ENCODE measurements at regions not wholly inside any gene's neighbourhood (a gene's known extent, or its start where the extent isn't known, plus 50 kb on each side); places are given as distances from the start of the nearest gene placed in this dataset.
"Not testable (repeated sequence)": the region's sequence is repeated elsewhere in the genome, so short reads cannot be mapped to it uniquely, and the experiment has no call there.

DNA sequence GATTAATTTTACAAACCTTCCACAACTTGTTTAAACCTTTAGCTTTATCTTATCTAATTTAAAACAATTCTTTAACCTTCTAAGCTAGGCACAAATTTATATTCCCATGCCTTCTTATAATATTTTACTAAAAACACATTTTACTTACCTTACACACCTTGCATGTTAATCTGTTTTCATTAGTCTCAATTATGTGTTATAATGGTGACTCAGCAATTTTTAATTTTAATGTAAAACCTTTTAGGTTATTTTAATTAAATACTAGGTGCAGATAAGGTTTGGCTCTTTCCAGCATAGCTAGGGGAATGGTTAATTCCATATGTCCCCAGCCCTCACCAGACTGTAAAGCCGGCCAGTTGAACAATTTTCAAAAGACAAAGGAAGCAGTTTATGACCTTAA, 264.6 kb upstream of the SGO1 start:
- Histone ChIP-seq H3K4me3 (ENCODE audit: low read length) (no peak overlapping the region), H3K4me2 (ENCODE audit: low read length) (no peak overlapping the region), H3K9me3 (replicated peaks; ENCODE audit: low read length) (no peaks in the 10 kb centered on the region), H3K4me1 (ENCODE audit: control insufficient read depth, insufficient read depth, low read length) (no peaks in the 10 kb centered on the region), H3K36me3 (ENCODE audit: insufficient read depth, low read length) (no peaks in the 10 kb centered on the region), H3K9ac (ENCODE audit: low read depth, low read length) (no peak overlapping the region), H3K27me3 (ENCODE audit: control insufficient read depth, insufficient read depth, low read length) (no peaks in the 10 kb centered on the region)

DNA sequence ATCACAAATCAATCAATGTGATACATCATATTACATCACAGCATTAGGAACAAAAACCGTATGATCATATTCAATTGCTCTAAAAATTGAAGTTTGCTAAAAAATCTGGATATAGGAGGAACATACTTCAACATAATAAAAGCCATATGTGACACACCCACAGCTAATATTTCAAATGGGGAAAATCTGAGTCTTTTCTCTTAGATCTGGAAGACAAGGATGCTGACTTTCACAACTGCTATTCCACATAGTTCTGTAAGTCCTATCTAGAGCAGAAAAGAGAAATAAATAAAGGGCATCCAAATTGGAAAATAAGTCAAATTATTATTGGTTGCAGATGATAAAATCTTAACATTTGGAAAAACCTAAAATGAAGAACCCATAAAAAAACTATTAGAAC, 256.8 kb upstream of the SGO1 start:
- Histone ChIP-seq H3K36me3 (ENCODE audit: insufficient read depth, low read length) (no peaks in the 10 kb centered on the region), H3K27me3 (ENCODE audit: control insufficient read depth, insufficient read depth, low read length) (no peaks in the 10 kb centered on the region), H3K9me3 (replicated peaks; ENCODE audit: low read length) (no peaks in the 10 kb centered on the region), H3K9ac (ENCODE audit: low read depth, low read length) (no peak overlapping the region), H3K4me2 (ENCODE audit: low read length) (no peak overlapping the region), H3K4me1 (ENCODE audit: control insufficient read depth, insufficient read depth, low read length) (no peaks in the 10 kb centered on the region), H3K4me3 (ENCODE audit: low read length) (no peak overlapping the region)

DNA sequence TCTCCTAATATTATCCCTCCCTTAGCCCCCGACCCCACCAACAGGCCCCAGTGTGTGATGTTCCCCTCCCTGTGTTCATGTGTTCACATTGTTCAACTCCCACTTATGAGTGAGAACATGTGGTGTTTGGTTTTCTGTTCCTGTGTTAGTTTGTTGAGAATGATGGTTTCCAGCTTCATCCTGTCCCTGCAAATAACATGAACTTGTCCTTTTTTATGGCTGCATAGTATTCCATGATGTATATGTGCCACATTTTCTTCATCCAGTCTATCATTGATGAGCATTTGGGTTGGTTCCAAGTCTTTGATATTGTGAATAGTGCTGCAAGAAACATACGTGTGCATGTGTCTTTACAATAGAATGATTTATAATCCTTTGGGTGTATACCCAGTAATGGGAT, 241.3 kb upstream of the SGO1 start:
- H3K27me3 ChIP-seq (ENCODE audit: control insufficient read depth, insufficient read depth, low read length); H3K36me3 ChIP-seq (ENCODE audit: insufficient read depth, low read length); H3K9me3 ChIP-seq (replicated peaks; ENCODE audit: low read length); H3K4me1 ChIP-seq (ENCODE audit: control insufficient read depth, insufficient read depth, low read length); H3K4me3 ChIP-seq (ENCODE audit: low read length); H3K9ac ChIP-seq (ENCODE audit: low read depth, low read length); H3K4me2 ChIP-seq (ENCODE audit: low read length): not testable (repeated sequence)

DNA sequence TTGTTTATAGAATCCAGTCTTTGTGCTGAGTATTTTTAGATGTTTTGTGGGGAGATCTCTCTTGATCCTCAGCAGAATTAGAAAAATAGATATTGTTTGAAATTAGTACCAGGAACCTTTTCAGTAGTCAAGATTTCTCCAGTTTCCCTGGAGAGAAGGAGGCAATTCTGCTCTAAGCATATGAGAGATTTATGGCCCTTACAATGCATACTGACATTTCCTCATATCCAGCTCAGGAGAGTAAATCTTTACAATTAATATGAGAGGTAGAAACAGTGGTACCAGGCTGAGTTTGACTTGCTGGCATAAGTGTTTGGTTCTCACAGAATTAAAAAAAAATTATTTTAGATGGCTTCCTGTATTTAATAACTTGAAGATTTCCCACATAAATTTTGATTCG, 239.1 kb upstream of the SGO1 start:
- H3K4me2 ChIP-seq (ENCODE audit: low read length) = no peak overlapping the region
- H3K9me3 ChIP-seq (replicated peaks; ENCODE audit: low read length) = no peaks in the 10 kb centered on the region
- H3K4me3 ChIP-seq (ENCODE audit: low read length) = no peak overlapping the region
- no peak overlapping the region for H3K9ac ChIP-seq (ENCODE audit: low read depth, low read length)
- H3K27me3 ChIP-seq (ENCODE audit: control insufficient read depth, insufficient read depth, low read length) = no peaks in the 10 kb centered on the region
- no peaks in the 10 kb centered on the region for H3K4me1 ChIP-seq (ENCODE audit: control insufficient read depth, insufficient read depth, low read length)
- no peaks in the 10 kb centered on the region for H3K36me3 ChIP-seq (ENCODE audit: insufficient read depth, low read length)

DNA sequence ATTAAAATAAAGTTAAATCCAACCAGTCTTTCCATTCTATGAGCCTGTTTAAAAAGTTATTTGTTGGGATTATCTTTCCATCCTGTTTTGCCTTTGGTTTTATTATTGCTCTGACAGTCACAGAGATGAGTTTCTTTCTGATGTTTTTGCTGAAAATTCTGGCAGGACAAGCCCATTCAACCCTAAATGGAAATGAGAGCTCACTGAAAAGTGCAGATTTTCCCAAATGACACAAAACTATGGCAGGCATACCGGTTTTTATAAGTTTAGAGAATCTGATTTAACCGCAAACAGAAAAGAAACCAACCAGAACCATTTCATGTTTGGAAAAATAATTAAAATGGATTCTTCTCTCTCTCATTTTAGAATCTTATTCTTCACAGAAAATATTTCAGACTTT, 238.1 kb upstream of the SGO1 start:
- Histone ChIP-seq H3K9me3 (replicated peaks; ENCODE audit: low read length) (no peaks in the 10 kb centered on the region), H3K27me3 (ENCODE audit: control insufficient read depth, insufficient read depth, low read length) (no peaks in the 10 kb centered on the region), H3K4me3 (ENCODE audit: low read length) (no peak overlapping the region), H3K4me1 (ENCODE audit: control insufficient read depth, insufficient read depth, low read length) (no peaks in the 10 kb centered on the region), H3K9ac (ENCODE audit: low read depth, low read length) (no peak overlapping the region), H3K36me3 (ENCODE audit: insufficient read depth, low read length) (no peaks in the 10 kb centered on the region), H3K4me2 (ENCODE audit: low read length) (no peak overlapping the region)

DNA sequence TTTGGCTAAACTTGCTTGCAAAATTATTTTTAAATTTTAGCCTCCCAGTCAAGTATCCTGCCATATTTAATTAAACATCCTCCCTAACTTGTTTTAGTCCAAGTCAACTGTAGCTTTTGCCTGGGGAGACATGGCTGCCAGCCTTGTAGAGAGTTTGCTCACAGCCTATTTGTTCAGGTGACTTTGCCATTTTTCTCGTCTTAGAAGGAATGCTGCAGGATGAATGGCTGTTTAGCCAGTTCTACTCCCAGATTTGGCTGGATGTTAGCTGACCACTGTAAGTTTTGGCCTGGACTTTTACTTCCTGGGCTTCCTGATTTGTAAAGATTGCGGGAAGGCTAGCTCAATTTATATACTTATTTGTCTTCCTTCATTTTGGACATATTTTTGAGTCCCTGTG, 236.4 kb upstream of the SGO1 start:
- Histone ChIP-seq H3K36me3 (ENCODE audit: insufficient read depth, low read length) (no peaks in the 10 kb centered on the region), H3K4me2 (ENCODE audit: low read length) (no peak overlapping the region), H3K4me1 (ENCODE audit: control insufficient read depth, insufficient read depth, low read length) (no peaks in the 10 kb centered on the region), H3K4me3 (ENCODE audit: low read length) (no peak overlapping the region), H3K27me3 (ENCODE audit: control insufficient read depth, insufficient read depth, low read length) (no peaks in the 10 kb centered on the region), H3K9ac (ENCODE audit: low read depth, low read length) (no peak overlapping the region), H3K9me3 (replicated peaks; ENCODE audit: low read length) (no peaks in the 10 kb centered on the region)

DNA sequence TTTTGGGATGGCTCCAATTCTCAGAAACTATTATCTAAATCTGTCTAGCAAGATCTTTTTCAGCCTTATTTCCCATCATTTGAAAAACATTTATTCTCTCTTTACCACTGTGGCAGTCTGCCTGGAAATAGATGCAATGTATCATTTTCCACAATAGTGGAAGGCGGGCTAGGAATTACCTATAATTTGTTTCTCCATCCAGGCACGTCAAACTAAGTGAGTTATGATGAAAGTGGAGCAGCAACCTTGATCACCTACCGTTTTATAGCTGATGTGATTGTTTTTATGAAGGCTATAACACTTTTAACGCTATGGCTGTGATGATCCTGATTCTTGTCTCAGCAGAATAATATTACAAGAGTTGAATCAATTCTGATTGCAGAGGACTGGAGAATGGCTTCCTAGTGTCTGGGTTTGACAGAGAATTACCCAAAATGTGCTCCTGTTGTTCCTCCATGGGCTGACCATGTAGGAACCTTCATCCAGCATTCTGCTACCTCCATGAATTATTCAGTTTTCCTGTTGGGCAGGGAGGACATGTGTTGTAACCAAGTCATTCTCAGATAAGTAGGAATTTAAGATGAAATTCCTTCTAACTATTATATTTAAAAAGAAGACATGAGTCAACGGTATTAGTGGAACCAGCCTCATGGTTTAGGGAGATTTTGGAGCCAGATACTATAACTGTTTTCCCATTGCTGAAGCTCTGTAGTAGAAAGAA, 231.5 kb upstream of the SGO1 start:
- Histone ChIP-seq H3K9me3 (replicated peaks; ENCODE audit: low read length) (no peaks in the 10 kb centered on the region), H3K4me2 (ENCODE audit: low read length) (no peak overlapping the region), H3K9ac (ENCODE audit: low read depth, low read length) (no peak overlapping the region), H3K4me3 (ENCODE audit: low read length) (no peak overlapping the region), H3K4me1 (ENCODE audit: control insufficient read depth, insufficient read depth, low read length) (no peaks in the 10 kb centered on the region), H3K36me3 (ENCODE audit: insufficient read depth, low read length) (no peaks in the 10 kb centered on the region), H3K27me3 (ENCODE audit: control insufficient read depth, insufficient read depth, low read length) (no peaks in the 10 kb centered on the region)

DNA sequence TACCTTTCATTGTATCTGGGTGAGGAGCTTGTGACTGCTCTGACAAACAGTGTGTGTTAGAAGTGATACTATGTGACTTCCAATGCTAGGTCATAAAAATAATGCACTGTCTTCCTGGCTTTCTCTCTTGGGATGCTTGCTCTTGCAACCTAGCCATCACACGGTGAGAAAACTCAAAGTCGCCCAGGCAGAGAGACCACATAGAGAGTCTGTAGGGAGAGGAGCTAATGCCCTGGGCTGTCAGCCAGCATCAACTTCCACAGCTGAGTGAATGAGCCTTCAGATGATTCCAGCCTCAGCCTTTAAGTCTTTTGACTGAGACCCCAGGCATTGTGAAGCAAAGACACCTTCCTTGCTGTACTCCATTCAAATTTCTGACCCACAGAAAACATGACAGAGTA, 220.6 kb upstream of the SGO1 start:
- Histone ChIP-seq H3K9me3 (replicated peaks; ENCODE audit: low read length) (no peaks in the 10 kb centered on the region), H3K4me3 (ENCODE audit: low read length) (no peak overlapping the region), H3K27me3 (ENCODE audit: control insufficient read depth, insufficient read depth, low read length) (no peaks in the 10 kb centered on the region), H3K4me2 (ENCODE audit: low read length) (no peak overlapping the region), H3K36me3 (ENCODE audit: insufficient read depth, low read length) (no peaks in the 10 kb centered on the region), H3K4me1 (ENCODE audit: control insufficient read depth, insufficient read depth, low read length) (peaks cover 8% of the 10 kb centered on the region), H3K9ac (ENCODE audit: low read depth, low read length) (no peak overlapping the region)

DNA sequence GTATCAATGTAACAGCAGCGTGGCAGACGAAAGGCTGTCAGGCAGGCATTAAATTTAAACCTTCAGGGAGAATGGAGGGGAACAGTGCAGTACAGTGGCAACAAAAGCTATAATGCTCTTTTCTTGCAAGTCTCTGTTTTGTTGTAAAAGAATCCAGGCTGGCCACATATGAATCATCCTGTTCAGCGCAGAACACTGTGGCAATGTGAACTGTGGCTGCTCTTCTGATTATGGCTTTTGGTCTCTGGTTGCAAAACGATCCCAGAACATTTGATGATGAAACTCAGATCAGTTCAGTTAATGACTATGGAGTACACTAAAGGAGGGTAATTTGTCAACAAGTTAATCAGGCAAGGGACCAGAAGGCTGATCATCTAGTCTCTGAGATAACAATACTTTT, 219.7 kb upstream of the SGO1 start:
- H3K4me2 ChIP-seq (ENCODE audit: low read length) = peak overlapping the region; percentile 5
- no peaks in the 10 kb centered on the region for H3K9me3 ChIP-seq (replicated peaks; ENCODE audit: low read length)
- H3K9ac ChIP-seq (ENCODE audit: low read depth, low read length) = no peak overlapping the region
- no peaks in the 10 kb centered on the region for H3K27me3 ChIP-seq (ENCODE audit: control insufficient read depth, insufficient read depth, low read length)
- H3K36me3 ChIP-seq (ENCODE audit: insufficient read depth, low read length) = no peaks in the 10 kb centered on the region
- no peak overlapping the region for H3K4me3 ChIP-seq (ENCODE audit: low read length)
- peaks cover 8% of the 10 kb centered on the region for H3K4me1 ChIP-seq (ENCODE audit: control insufficient read depth, insufficient read depth, low read length)

DNA sequence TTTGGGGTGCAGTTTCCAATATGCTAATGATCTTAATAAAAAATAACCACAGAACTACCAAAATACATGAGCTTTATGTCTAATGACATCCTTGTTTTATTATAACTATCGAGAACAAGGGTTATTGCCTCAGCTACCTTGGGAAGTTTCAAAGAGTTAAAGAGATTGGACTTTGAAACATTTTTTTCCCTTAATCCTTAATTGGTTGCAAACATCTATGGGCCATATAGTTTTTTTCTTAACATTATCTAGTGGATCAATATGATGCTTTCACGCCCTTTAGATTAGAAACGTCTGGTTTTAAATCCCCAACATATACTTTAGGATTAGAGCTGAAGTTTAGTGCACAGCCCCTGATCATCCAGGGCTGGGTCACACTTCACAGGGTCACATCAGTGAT, 219.2 kb upstream of the SGO1 start:
- Histone ChIP-seq H3K4me1 (ENCODE audit: control insufficient read depth, insufficient read depth, low read length) (peaks cover 8% of the 10 kb centered on the region), H3K36me3 (ENCODE audit: insufficient read depth, low read length) (no peaks in the 10 kb centered on the region), H3K9ac (ENCODE audit: low read depth, low read length) (no peak overlapping the region), H3K4me2 (ENCODE audit: low read length) (peak overlapping the region; percentile 5), H3K4me3 (ENCODE audit: low read length) (no peak overlapping the region), H3K9me3 (replicated peaks; ENCODE audit: low read length) (no peaks in the 10 kb centered on the region), H3K27me3 (ENCODE audit: control insufficient read depth, insufficient read depth, low read length) (no peaks in the 10 kb centered on the region)

DNA sequence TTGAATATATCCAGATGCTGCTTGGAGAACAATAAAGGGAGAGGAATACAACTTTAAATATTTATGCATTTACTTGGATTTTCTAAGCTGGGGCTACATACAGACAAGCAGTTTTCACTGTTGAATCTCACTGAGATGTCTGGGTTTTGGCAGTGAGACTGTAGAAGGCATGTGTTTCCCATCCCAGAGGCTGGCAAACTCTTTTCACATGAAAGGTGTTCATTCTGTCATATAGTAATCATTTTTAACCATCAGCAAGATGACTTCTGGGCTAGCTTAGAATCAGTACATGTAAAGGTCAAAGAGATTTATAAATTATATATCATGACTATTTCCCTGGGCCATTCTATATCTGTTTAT, 218.7 kb upstream of the SGO1 start:
- Histone ChIP-seq H3K9ac (ENCODE audit: low read depth, low read length) (no peak overlapping the region), H3K27me3 (ENCODE audit: control insufficient read depth, insufficient read depth, low read length) (no peaks in the 10 kb centered on the region), H3K4me2 (ENCODE audit: low read length) (no peak overlapping the region), H3K4me1 (ENCODE audit: control insufficient read depth, insufficient read depth, low read length) (peaks cover 8% of the 10 kb centered on the region), H3K4me3 (ENCODE audit: low read length) (no peak overlapping the region), H3K36me3 (ENCODE audit: insufficient read depth, low read length) (no peaks in the 10 kb centered on the region), H3K9me3 (replicated peaks; ENCODE audit: low read length) (no peaks in the 10 kb centered on the region)

DNA sequence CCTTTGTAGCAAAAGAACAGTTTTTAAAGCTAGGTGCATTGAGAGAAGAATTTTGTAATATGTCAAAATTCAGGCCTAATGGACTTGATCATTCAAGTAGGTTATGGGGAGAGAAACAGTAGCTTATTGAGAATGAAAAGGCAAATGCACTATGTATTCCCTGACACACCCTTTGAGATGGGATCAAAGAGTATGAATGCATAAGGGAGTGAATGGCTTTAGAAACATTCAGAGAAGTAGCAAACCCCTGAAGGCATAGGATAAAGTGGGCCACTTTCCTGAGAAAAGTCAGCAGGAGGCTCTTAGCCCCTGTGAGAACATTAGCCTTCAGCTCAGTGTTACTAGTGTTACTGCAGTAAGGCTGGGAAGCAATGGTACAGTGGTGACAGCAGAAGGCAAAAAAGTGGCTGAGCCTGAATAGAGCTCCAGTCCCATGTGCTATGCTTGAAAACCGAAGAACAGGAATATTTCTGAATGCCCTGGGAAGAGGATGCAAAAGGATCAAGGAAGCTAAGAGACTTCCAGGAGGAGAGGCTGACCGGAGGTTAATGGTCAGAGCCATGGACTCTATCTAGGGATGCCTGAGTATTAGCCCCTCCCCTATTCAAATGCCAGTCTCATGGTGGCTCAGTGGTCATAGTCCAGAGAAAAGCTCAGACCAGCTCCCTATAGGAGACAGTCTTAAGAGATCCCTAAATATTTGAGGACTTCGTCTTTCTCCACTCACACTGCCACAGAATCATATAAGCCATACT, 218.2 kb upstream of the SGO1 start:
- Histone ChIP-seq H3K36me3 (ENCODE audit: insufficient read depth, low read length) (no peaks in the 10 kb centered on the region), H3K9ac (ENCODE audit: low read depth, low read length) (no peak overlapping the region), H3K4me2 (ENCODE audit: low read length) (no peak overlapping the region), H3K9me3 (replicated peaks; ENCODE audit: low read length) (no peaks in the 10 kb centered on the region), H3K4me3 (ENCODE audit: low read length) (no peak overlapping the region), H3K4me1 (ENCODE audit: control insufficient read depth, insufficient read depth, low read length) (peaks cover 8% of the 10 kb centered on the region), H3K27me3 (ENCODE audit: control insufficient read depth, insufficient read depth, low read length) (no peaks in the 10 kb centered on the region)
